B cell (primary cell): ENCODE measurements at regions not wholly inside any gene's neighbourhood (a gene's known extent, or its start where the extent isn't known, plus 50 kb on each side); places are given as distances from the start of the nearest gene placed in this dataset.

Source experiments
- ATAC-seq: fragments of 200-7000 bp; cut with Tn5 transposase; one replicate; pipeline ENCODE4 v1.10.0; 2021; ENCODE audit warnings: low read depth, mild to moderate bottlenecking, moderate number of reproducible peaks, moderate library complexity
- CTCF ChIA-PET: fragments of 350-600 bp; sonication (Branson Sonifier 250); formaldehyde crosslinking; loops from one replicate; lab custom pipeline; 2021; ENCODE audit warnings: antibody characterized with exemption, inconsistent platforms; lab: Charles Lee
- POLR2A ChIA-PET: fragments of 350-600 bp; sonication (Branson Sonifier 250); formaldehyde crosslinking; loops from one replicate; lab custom pipeline; 2021; ENCODE audit warnings: antibody characterized with exemption; lab: Charles Lee
- DNase-seq: peaks from one replicate; pipeline ENCODE4 v3.0.0; 2013
- H2AFZ ChIP-seq: 2 replicates; pipeline ENCODE4 v1.6.1; 2012; ENCODE audit warnings: mild to moderate bottlenecking, low read depth, low read length; ENCODE audit not compliant: insufficient read depth, poor library complexity, severe bottlenecking
- H3K27ac ChIP-seq, 2 donors: 1 replicate in 1 of 2; 2 replicates in 1 of 2; pipeline ENCODE4 v1.5.1; 2012 to 2013; ENCODE audit warnings: low read length in 2 of 2, mild to moderate bottlenecking in 2 of 2, moderate library complexity in 1 of 2
- H3K27me3 ChIP-seq, 4 experiments: fragments of 200-600 bp in 1 of 4; sonication (generic) in 1 of 4; replicated peaks in 1 of 4; 1 replicate in 2 of 4; 2 replicates in 2 of 4; pipeline versions ENCODE4 v1.6.1 to v1.7.0; 2013 to 2016; ENCODE audit warnings: low read length in 3 of 4, mild to moderate bottlenecking in 2 of 4, mixed read lengths in 1 of 4, moderate library complexity in 1 of 4; ENCODE audit not compliant: insufficient read depth in 4 of 4, control insufficient read depth in 3 of 4; ENCODE audit errors: control extremely low read depth in 1 of 4
- H3K36me3 ChIP-seq, 2 experiments: replicated peaks in 1 of 2; 1 replicate in 1 of 2; 2 replicates in 1 of 2; pipeline versions ENCODE4 v1.6.1 to v1.7.1; 2013; ENCODE audit warnings: low read length in 1 of 2; ENCODE audit not compliant: insufficient read depth in 2 of 2, control insufficient read depth in 1 of 2; ENCODE audit errors: control extremely low read depth in 1 of 2, extremely low read depth in 1 of 2
- H3K4me1 ChIP-seq, 2 donors: fragments of 200-600 bp in 1 of 2; sonication (generic) in 1 of 2; 1 replicate in 1 of 2; 2 replicates in 1 of 2; pipeline versions ENCODE4 v1.5.1 to v1.6.1; 2013 to 2017; ENCODE audit warnings: low read length in 2 of 2; ENCODE audit not compliant: control insufficient read depth in 2 of 2, insufficient read depth in 2 of 2
- H3K4me2 ChIP-seq: replicated peaks from 2 replicates; pipeline ENCODE3; 2012; ENCODE audit warnings: mild to moderate bottlenecking, low read depth, low read length; ENCODE audit not compliant: poor library complexity, severe bottlenecking
- H3K4me3 ChIP-seq, 5 experiments: fragments of 200-600 bp in 1 of 5; sonication (generic) in 1 of 5; 1 replicate in 3 of 5; 2 replicates in 2 of 5; pipeline versions ENCODE4 v1.5.1 to v1.7.0; 2011 to 2016; ENCODE audit warnings: low read length in 4 of 5, mild to moderate bottlenecking in 4 of 5, low read depth in 2 of 5, control low read depth in 1 of 5, moderate library complexity in 1 of 5; ENCODE audit not compliant: insufficient read depth in 1 of 5; ENCODE audit errors: control extremely low read depth in 1 of 5, extremely low read depth in 1 of 5
- H3K79me2 ChIP-seq: fragments of 200-600 bp; sonication (generic); one replicate; pipeline ENCODE4 v1.6.0; 2016; ENCODE audit warnings: low read length; ENCODE audit not compliant: control insufficient read depth, insufficient read depth
- H3K9ac ChIP-seq: fragments of 200-600 bp; sonication (generic); 2 replicates; pipeline ENCODE4 v1.6.1; 2017; ENCODE audit warnings: mild to moderate bottlenecking, low read length, moderate library complexity
- H3K9me3 ChIP-seq, 3 donors: one replicate each; pipeline versions ENCODE4 v1.6.1 to v1.7.1; 2013; ENCODE audit warnings: low read length in 2 of 3; ENCODE audit not compliant: control insufficient read depth in 2 of 3, insufficient read depth in 1 of 3; ENCODE audit errors: control extremely low read depth in 1 of 3
- H4K20me1 ChIP-seq: 2 replicates; pipeline ENCODE4 v1.6.0; 2012; ENCODE audit warnings: mild to moderate bottlenecking, low read length; ENCODE audit not compliant: insufficient read depth, control insufficient read depth, poor library complexity, severe bottlenecking
- H3K27ac Mint-ChIP-seq: one replicate; pipeline ENCODE4 v1.8.0; 2021; ENCODE audit warnings: mixed read lengths
- H3K27me3 Mint-ChIP-seq: one replicate; pipeline ENCODE4 v1.8.0; 2021; ENCODE audit warnings: mixed read lengths
- H3K4me1 Mint-ChIP-seq: one replicate; pipeline ENCODE4 v1.8.0; 2021; ENCODE audit warnings: mixed read lengths
- H3K4me3 Mint-ChIP-seq: one replicate; pipeline ENCODE4 v1.8.0; 2021; ENCODE audit warnings: mixed read lengths
- H3K9me3 Mint-ChIP-seq: one replicate; pipeline ENCODE4 v1.8.0; 2022; ENCODE audit warnings: mixed read lengths; ENCODE audit not compliant: insufficient read depth
- EZH2 ChIP-seq: IDR thresholded peaks from 2 replicates; pipeline ENCODE4 v1.6.1; 2012; ENCODE audit warnings: borderline replicate concordance, low read depth, mild to moderate bottlenecking, moderate library complexity, low read length; ENCODE audit not compliant: insufficient read depth, poor library complexity, severe bottlenecking
- WGBS: methylation state at CpG from one replicate; pipeline ENCODE4 v1.1.5; 2013; ENCODE audit warnings: missing lambda C conversion rate; ENCODE audit not compliant: insufficient coverage; 5-methylcytosine and 5-hydroxymethylcytosine counted together
- intact Hi-C: fragments of 100-400 bp; cut with micrococcal nuclease; formaldehyde crosslinking; loops from one replicate; pipeline ENCODE4 v1.10.0; 2022
- TF ChIP-seq, protein P1 (sequence below): fragments of 200-600 bp; IDR thresholded peaks from one replicate; pipeline ENCODE4 v1.8.0; 2022; ENCODE audit warnings: antibody characterized with exemption, mild to moderate bottlenecking

GRCh38 chr10:131666091-131666490, 234.7 kb upstream of the PPP2R2D start:
- ChIA-PET CTCF (no interaction called here), POLR2A (no interaction called here)
- Mint-ChIP-seq H3K9me3 (peaks cover 3% of the 10 kb centered on the region), H3K27ac (no peak overlapping the region), H3K4me1 (no peaks in the 10 kb centered on the region), H3K27me3 (no peaks in the 10 kb centered on the region), H3K4me3 (no peak overlapping the region)
- no peaks in the 10 kb centered on the region for H3K27me3 ChIP-seq
- H2AFZ ChIP-seq: no peak overlapping the region
- H3K9me3 ChIP-seq: peaks cover 0 to 23% (median 0%) of the 10 kb centered on the region in 3 donors
- H3K4me2 ChIP-seq: no peak overlapping the region
- H3K4me3 ChIP-seq: no peak overlapping the region
- H4K20me1 ChIP-seq: no peaks in the 10 kb centered on the region
- H3K4me1 ChIP-seq: no peaks in the 10 kb centered on the region
- DNase-seq (no peak), ATAC-seq (no peak)
- H3K27ac ChIP-seq: no peak overlapping the region
- H3K36me3 ChIP-seq: no peaks in the 10 kb centered on the region
- no peaks in the 10 kb centered on the region for H3K79me2 ChIP-seq
- no peak overlapping the region for H3K9ac ChIP-seq
- no CpG with 5 or more reads among the region's 3 CpGs for WGBS
- intact Hi-C loops: no loop called here
- TF ChIP-seq, protein P1, sequence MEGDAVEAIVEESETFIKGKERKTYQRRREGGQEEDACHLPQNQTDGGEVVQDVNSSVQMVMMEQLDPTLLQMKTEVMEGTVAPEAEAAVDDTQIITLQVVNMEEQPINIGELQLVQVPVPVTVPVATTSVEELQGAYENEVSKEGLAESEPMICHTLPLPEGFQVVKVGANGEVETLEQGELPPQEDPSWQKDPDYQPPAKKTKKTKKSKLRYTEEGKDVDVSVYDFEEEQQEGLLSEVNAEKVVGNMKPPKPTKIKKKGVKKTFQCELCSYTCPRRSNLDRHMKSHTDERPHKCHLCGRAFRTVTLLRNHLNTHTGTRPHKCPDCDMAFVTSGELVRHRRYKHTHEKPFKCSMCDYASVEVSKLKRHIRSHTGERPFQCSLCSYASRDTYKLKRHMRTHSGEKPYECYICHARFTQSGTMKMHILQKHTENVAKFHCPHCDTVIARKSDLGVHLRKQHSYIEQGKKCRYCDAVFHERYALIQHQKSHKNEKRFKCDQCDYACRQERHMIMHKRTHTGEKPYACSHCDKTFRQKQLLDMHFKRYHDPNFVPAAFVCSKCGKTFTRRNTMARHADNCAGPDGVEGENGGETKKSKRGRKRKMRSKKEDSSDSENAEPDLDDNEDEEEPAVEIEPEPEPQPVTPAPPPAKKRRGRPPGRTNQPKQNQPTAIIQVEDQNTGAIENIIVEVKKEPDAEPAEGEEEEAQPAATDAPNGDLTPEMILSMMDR: no peak
- no peak for TF ChIP-seq EZH2

DNA sequence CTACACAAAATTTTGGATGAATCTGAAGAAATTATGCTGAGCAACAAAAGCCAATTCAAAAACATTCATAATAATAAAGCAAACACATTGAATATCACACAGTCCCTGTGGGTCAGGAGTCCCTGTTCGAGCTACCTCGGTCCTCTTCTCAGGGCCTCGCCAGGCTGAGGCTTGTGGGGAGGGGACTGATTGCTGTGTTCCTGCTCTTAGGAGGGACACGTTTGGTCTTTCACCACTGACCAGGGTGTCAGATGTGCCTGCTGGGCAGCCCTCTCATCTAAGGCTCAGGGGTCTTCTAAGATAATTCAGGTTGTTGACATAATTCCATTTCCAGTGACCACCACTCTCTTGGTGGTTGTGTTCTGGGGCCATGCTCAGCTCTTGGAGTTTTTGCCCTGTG, 233.8 kb upstream of the PPP2R2D start:
- no peaks in the 10 kb centered on the region for H3K79me2 ChIP-seq
- DNase-seq (no peak), ATAC-seq (no peak)
- no peak overlapping the region for H3K27ac Mint-ChIP-seq
- H3K4me1 ChIP-seq: no peaks in the 10 kb centered on the region
- H3K9me3 Mint-ChIP-seq: peaks cover 3% of the 10 kb centered on the region
- no peak overlapping the region for H3K27ac ChIP-seq
- H3K36me3 ChIP-seq: no peaks in the 10 kb centered on the region
- no peaks in the 10 kb centered on the region for H4K20me1 ChIP-seq
- TF ChIP-seq, protein P1: no peak
- TF ChIP-seq EZH2: no peak
- no peak overlapping the region for H3K4me3 ChIP-seq
- CTCF ChIA-PET: no interaction called here
- no peak overlapping the region for H3K9ac ChIP-seq
- peaks cover 0 to 32% (median 0%) of the 10 kb centered on the region in 3 donors for H3K9me3 ChIP-seq
- H3K27me3 Mint-ChIP-seq: no peaks in the 10 kb centered on the region
- H3K4me3 Mint-ChIP-seq: no peak overlapping the region
- POLR2A ChIA-PET: no interaction called here
- H3K27me3 ChIP-seq: no peaks in the 10 kb centered on the region
- no peaks in the 10 kb centered on the region for H3K4me1 Mint-ChIP-seq
- WGBS: 90% methylated on average over 4 of the region's 4 CpGs
- intact Hi-C loops: no loop called here
- no peak overlapping the region for H3K4me2 ChIP-seq
- no peak overlapping the region for H2AFZ ChIP-seq
